ENCODE measurements at regions not wholly inside any gene's neighbourhood (a gene's known extent, or its start where the extent isn't known, plus 50 kb on each side); places are given as distances from the start of the nearest gene placed in this dataset.
A peak's percentile ranks its signal among the peaks of the same experiment; 100 is the strongest.

GRCh38 chr20:23248461-23248882 lies 102.1 kb upstream of the NXT1 start:
- no peak overlapping the region for H3K4me3 ChIP-seq
- no peak for TF ChIP-seq CTCF (IDR thresholded peaks at IDR 0.05)
- H3K4me1 ChIP-seq, result peaks cover 5% of the 10 kb centered on the region
- H3K27me3 ChIP-seq (ENCODE audit: insufficient read depth in 3 of 3, low read length in 2 of 3), result peaks cover 0 to 7% (median 0%) of the 10 kb centered on the region in 3 donors
- ATAC-seq (no peak), DNase-seq (no peak)
- WGBS, 3 donors, result 20 to 33% (median 25%) methylated on average over 2 of the region's 2 CpGs
- H3K36me3 ChIP-seq (ENCODE audit: insufficient read depth in 1 of 2, low read depth in 1 of 2), result no peaks in the 10 kb centered on the region
- H3K27ac ChIP-seq, result no peak overlapping the region
- intact Hi-C loops (cut with DNase I), result loop anchor here (10.0 kb wide), 2 partner anchors 86 to 204 kb away; partner anchors contain the start of gene THBD (in 1 of the 2)
- no peaks in the 10 kb centered on the region for H3K9me3 ChIP-seq

- TF ChIP-seq CTCF (IDR thresholded peaks at IDR 0.05), result no peak
- H3K9me3 ChIP-seq, result no peaks in the 10 kb centered on the region
- H3K27ac ChIP-seq, result peak overlapping the region; percentile 32
- peaks cover 0 to 7% (median 0%) of the 10 kb centered on the region in 3 donors for H3K27me3 ChIP-seq (ENCODE audit: insufficient read depth in 3 of 3, low read length in 2 of 3)
- H3K4me3 ChIP-seq, result no peak overlapping the region
- intact Hi-C loops (cut with DNase I), result loop anchor here (10.0 kb wide), 2 partner anchors 88 to 202 kb away; partner anchors contain the start of gene THBD (in 1 of the 2)
- DNase-seq (peak; percentile 35 to 77), ATAC-seq (peak in 2 of 4 donors; percentile 48 to 72)
- WGBS, 3 donors, result 27 to 43% (median 34%) methylated on average over 21 of the region's 21 CpGs
- peaks cover 5% of the 10 kb centered on the region for H3K4me1 ChIP-seq
- H3K36me3 ChIP-seq (ENCODE audit: insufficient read depth in 1 of 2, low read depth in 1 of 2), result no peaks in the 10 kb centered on the region
Measured at GRCh38 chr20:23246717-23247664, 103.6 kb upstream of the NXT1 start.

- Histone ChIP-seq H3K9me3 (no peaks in the 10 kb centered on the region), H3K36me3 (ENCODE audit: insufficient read depth in 1 of 2, low read depth in 1 of 2) (no peaks in the 10 kb centered on the region), H3K4me3 (no peak overlapping the region), H3K27ac (no peak overlapping the region), H3K27me3 (ENCODE audit: insufficient read depth in 3 of 3, low read length in 2 of 3) (peaks cover 0 to 7% (median 0%) of the 10 kb centered on the region in 3 donors), H3K4me1 (peaks cover 5% of the 10 kb centered on the region)
- 61 to 75% (median 71%) methylated on average over 11 of the region's 11 CpGs for WGBS, 3 donors
- intact Hi-C loops (cut with DNase I), result loop anchor here (10.0 kb wide), 2 partner anchors 89 to 201 kb away; partner anchors contain the start of gene THBD (in 1 of the 2)
- peak; percentile 28 for TF ChIP-seq CTCF (IDR thresholded peaks at IDR 0.05)
- DNase-seq (peak; percentile 46 to 68), ATAC-seq (peak in 3 of 4 donors; percentile 60 to 73 (median 61))
Measured at GRCh38 chr20:23245553-23246181, 104.9 kb upstream of the NXT1 start.

GRCh38 chr20:23244916-23245552 lies 105.6 kb upstream of the NXT1 start:
- Histone ChIP-seq H3K9me3 (no peaks in the 10 kb centered on the region), H3K27ac (no peak overlapping the region), H3K27me3 (ENCODE audit: insufficient read depth in 3 of 3, low read length in 2 of 3) (peaks cover 0 to 7% (median 0%) of the 10 kb centered on the region in 3 donors), H3K4me1 (peaks cover 5% of the 10 kb centered on the region), H3K4me3 (no peak overlapping the region), H3K36me3 (ENCODE audit: insufficient read depth in 1 of 2, low read depth in 1 of 2) (no peaks in the 10 kb centered on the region)
- ATAC-seq (no peak), DNase-seq (no peak)
- TF ChIP-seq CTCF (IDR thresholded peaks at IDR 0.05), result no peak
- 90 to 94% (median 94%) methylated on average over 13 of the region's 13 CpGs for WGBS, 3 donors
- intact Hi-C loops (cut with DNase I), result loop anchor here (10.0 kb wide), 2 partner anchors 90 to 200 kb away; partner anchors contain the start of gene THBD (in 1 of the 2)
